Testis (tissue), 2 donors: ENCODE measurements at regions not wholly inside any gene's neighbourhood (a gene's known extent, or its start where the extent isn't known, plus 50 kb on each side); places are given as distances from the start of the nearest gene placed in this dataset.

Experiments
- CTCF ChIP-seq, 3 experiments: fragments of 450-650 bp in 2 of 3; fragments of 200-600 bp in 1 of 3; sonication (generic) in 1 of 3; IDR thresholded peaks; one replicate each; pipeline ENCODE4 v1.5.1; 2016 to 2019; ENCODE audit warnings: antibody characterized with exemption in 3 of 3, mild to moderate bottlenecking in 2 of 3, moderate library complexity in 1 of 3
- POLR2A ChIP-seq: fragments of 450-650 bp; IDR thresholded peaks from one replicate; pipeline ENCODE4 v1.6.1; 2017; ENCODE audit warnings: antibody characterized with exemption, mild to moderate bottlenecking, moderate library complexity

GRCh38 chr4:188466001-188466400 is 326.8 kb downstream of the TRIML1 start:
- TF ChIP-seq CTCF (IDR thresholded peaks at IDR 0.05): no peak
- TF ChIP-seq POLR2A: no peak
